A549 (cell line): ENCODE measurements at regions not wholly inside any gene's neighbourhood (a gene's known extent, or its start where the extent isn't known, plus 50 kb on each side); places are given as distances from the start of the nearest gene placed in this dataset.

ENCODE experiments used
- ATAC-seq, 2 experiments: fragments of 200-7000 bp in 1 of 2; fragments of >200 bp in 1 of 2; cut with Nextera tagmentation in 1 of 2; cut with Tn5 transposase in 1 of 2; 3 replicates each; pipeline versions ENCODE4 v1.8.0 to v1.9.1; 2018 to 2020; ENCODE audit warnings: mild to moderate bottlenecking in 1 of 2, moderate library complexity in 1 of 2
- CTCF ChIA-PET: fragments of 300-600 bp; sonication (Branson Sonifier 250); formaldehyde crosslinking; extraction: SDS; loops from one replicate; lab custom pipeline; 2021; ENCODE audit warnings: antibody characterized with exemption, inconsistent platforms; lab: Yijun Ruan, JAX
- POLR2A ChIA-PET: fragments of 350-600 bp; formaldehyde crosslinking; extraction: SDS; loops from one replicate; lab custom pipeline; 2021; ENCODE audit warnings: antibody characterized with exemption, inconsistent platforms; lab: Yijun Ruan, JAX
- DNase-seq, 2 experiments: peaks; one replicate each; pipeline versions ENCODE4 v3.0.0 to v3.0.0-alpha.2; 2011 to 2016; ENCODE audit warnings: low read depth in 1 of 2, low spot score in 1 of 2
- FAIRE-seq: peaks from 2 replicates; lab custom pipeline; 2011; peaks lifted over from hg19 to GRCh38; lab: Jason Lieb, UNC
- H3K27ac ChIP-seq, 2 experiments: fragments of >200 bp; sonication (Bioruptor Twin); formaldehyde crosslinking; 3 replicates each; pipeline ENCODE4 v1.5.1; 2016 to 2017
- H3K4me1 ChIP-seq: fragments of >200 bp; sonication (Bioruptor Twin); formaldehyde crosslinking; 3 replicates; pipeline ENCODE4 v1.6.1; 2016
- H3K4me2 ChIP-seq: fragments of >200 bp; sonication (Bioruptor Twin); formaldehyde crosslinking; 3 replicates; pipeline ENCODE4 v1.6.1; 2016
- H3K4me3 ChIP-seq: fragments of >200 bp; sonication (Bioruptor Twin); formaldehyde crosslinking; 3 replicates; pipeline ENCODE4 v1.5.1; 2016
- H3K9me3 ChIP-seq: fragments of >200 bp; sonication (Bioruptor Twin); formaldehyde crosslinking; 3 replicates; pipeline ENCODE4 v1.6.1; 2016
- CHD4 ChIP-seq: fragments of 200-600 bp; sonication (generic); IDR thresholded peaks from 2 replicates; pipeline ENCODE4 v1.6.1; 2016; ENCODE audit warnings: antibody characterized with exemption, mild to moderate bottlenecking, borderline replicate concordance
- CTCF ChIP-seq: fragments of >200 bp; sonication (Bioruptor Twin); formaldehyde crosslinking; IDR thresholded peaks from 3 replicates; pipeline ENCODE4 v1.5.1; 2016
- FOXS1 ChIP-seq: fragments of 250-450 bp; sonication (Bioruptor Pico); IDR thresholded peaks from 2 replicates; pipeline ENCODE4 v1.5.0; 2020; ENCODE audit warnings: mild to moderate bottlenecking, moderate library complexity
- HES2 ChIP-seq: fragments of >200 bp; sonication (Bioruptor Twin); formaldehyde crosslinking; IDR thresholded peaks from 2 replicates; pipeline ENCODE4 v1.6.1; 2016
- HOXB13 ChIP-seq: fragments of 250-450 bp; sonication (Bioruptor Pico); IDR thresholded peaks from 2 replicates; pipeline ENCODE4 v1.5.0; 2020; ENCODE audit warnings: low read depth, mild to moderate bottlenecking, moderate library complexity
- HOXB5 ChIP-seq: fragments of 250-450 bp; sonication (Bioruptor Pico); IDR thresholded peaks from 2 replicates; pipeline ENCODE4 v1.5.0; 2020; ENCODE audit warnings: mild to moderate bottlenecking, moderate library complexity
- JUNB ChIP-seq: fragments of >200 bp; sonication (Bioruptor Twin); formaldehyde crosslinking; IDR thresholded peaks from 2 replicates; pipeline ENCODE4 v1.6.1; 2016
- MAZ ChIP-seq: fragments of 150-350 bp; IDR thresholded peaks from 2 replicates; pipeline ENCODE4 v1.6.1; 2014; ENCODE audit warnings: antibody characterized with exemption, low read depth, low read length, borderline replicate concordance
- NFE2L2 ChIP-seq: fragments of 150-350 bp; conservative IDR thresholded peaks from 2 replicates; pipeline ENCODE4 v1.6.1; 2014; ENCODE audit warnings: low read length
- NR3C1 ChIP-seq: fragments of >200 bp; sonication (Bioruptor Twin); formaldehyde crosslinking; IDR thresholded peaks from 3 replicates; pipeline ENCODE4 v1.6.1; 2017
- RAD21 ChIP-seq, 2 experiments: fragments of >200 bp in 1 of 2; sonication (Bioruptor Twin) in 1 of 2; formaldehyde crosslinking in 1 of 2; IDR thresholded peaks in 1 of 2; conservative IDR thresholded peaks in 1 of 2; 2 replicates in 1 of 2; 3 replicates in 1 of 2; pipeline ENCODE4 v1.6.1; 2012 to 2018; ENCODE audit warnings: inconsistent platforms in 1 of 2
- RFX5 ChIP-seq: fragments of 450-650 bp; IDR thresholded peaks from 2 replicates; pipeline ENCODE4 v1.7.1; 2014; ENCODE audit warnings: antibody characterized with exemption, mild to moderate bottlenecking, moderate library complexity
- SREBF2 ChIP-seq: fragments of 450-650 bp; IDR thresholded peaks from 2 replicates; pipeline ENCODE4 v1.6.1; 2014; ENCODE audit warnings: mild to moderate bottlenecking, moderate library complexity
- ZC3H11A ChIP-seq: fragments of 450-650 bp; IDR thresholded peaks from 2 replicates; pipeline ENCODE4 v1.6.1; 2014; ENCODE audit warnings: antibody characterized with exemption, mild to moderate bottlenecking
- WGBS: methylation state at CpG from one replicate; pipeline ENCODE4 v1.1.6; 2017; ENCODE audit errors: missing lambda C conversion rate; 5-methylcytosine and 5-hydroxymethylcytosine counted together
- TF ChIP-seq, protein P1 (sequence below): fragments of 200-600 bp; sonication (generic); IDR thresholded peaks from 2 replicates; pipeline ENCODE4 v1.6.1; 2016; ENCODE audit warnings: antibody characterized with exemption, mild to moderate bottlenecking, moderate library complexity
- TF ChIP-seq, protein P2 (sequence below): fragments of 250-450 bp; sonication (Bioruptor Pico); IDR thresholded peaks from 2 replicates; pipeline ENCODE4 v1.5.0; 2021; ENCODE audit warnings: mild to moderate bottlenecking, moderate library complexity, borderline replicate concordance

GRCh38 chr15:85963262-85963760, 116.4 kb upstream of the AGBL1 start (continued):
- TF ChIP-seq, protein P1, sequence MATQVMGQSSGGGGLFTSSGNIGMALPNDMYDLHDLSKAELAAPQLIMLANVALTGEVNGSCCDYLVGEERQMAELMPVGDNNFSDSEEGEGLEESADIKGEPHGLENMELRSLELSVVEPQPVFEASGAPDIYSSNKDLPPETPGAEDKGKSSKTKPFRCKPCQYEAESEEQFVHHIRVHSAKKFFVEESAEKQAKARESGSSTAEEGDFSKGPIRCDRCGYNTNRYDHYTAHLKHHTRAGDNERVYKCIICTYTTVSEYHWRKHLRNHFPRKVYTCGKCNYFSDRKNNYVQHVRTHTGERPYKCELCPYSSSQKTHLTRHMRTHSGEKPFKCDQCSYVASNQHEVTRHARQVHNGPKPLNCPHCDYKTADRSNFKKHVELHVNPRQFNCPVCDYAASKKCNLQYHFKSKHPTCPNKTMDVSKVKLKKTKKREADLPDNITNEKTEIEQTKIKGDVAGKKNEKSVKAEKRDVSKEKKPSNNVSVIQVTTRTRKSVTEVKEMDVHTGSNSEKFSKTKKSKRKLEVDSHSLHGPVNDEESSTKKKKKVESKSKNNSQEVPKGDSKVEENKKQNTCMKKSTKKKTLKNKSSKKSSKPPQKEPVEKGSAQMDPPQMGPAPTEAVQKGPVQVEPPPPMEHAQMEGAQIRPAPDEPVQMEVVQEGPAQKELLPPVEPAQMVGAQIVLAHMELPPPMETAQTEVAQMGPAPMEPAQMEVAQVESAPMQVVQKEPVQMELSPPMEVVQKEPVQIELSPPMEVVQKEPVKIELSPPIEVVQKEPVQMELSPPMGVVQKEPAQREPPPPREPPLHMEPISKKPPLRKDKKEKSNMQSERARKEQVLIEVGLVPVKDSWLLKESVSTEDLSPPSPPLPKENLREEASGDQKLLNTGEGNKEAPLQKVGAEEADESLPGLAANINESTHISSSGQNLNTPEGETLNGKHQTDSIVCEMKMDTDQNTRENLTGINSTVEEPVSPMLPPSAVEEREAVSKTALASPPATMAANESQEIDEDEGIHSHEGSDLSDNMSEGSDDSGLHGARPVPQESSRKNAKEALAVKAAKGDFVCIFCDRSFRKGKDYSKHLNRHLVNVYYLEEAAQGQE, result no peak

DNA sequence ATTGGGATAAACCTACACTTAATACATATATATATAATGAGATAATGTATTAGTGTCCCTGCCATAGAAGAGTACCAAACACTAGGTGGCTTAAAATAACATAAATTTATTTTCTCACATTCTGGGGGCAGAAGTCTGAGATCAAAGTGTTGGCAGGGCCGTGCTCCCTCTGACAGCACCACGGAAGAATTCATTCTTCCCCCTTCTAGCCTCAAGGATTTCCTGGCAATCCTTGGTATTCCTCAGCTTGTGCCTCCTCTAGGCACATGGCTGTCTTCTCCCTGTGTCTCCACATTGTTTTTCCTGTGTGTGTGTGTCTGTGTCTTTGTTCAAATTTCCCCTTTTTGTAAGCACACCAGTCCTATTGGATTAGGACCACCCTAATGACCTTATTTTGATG, 115.2 kb upstream of the AGBL1 start:
- H3K27ac ChIP-seq, result no peak overlapping the region
- ChIA-PET CTCF (interaction anchor here (1.0 to 1.6 kb wide), 2 partner anchors 9 to 11 kb away, joined by 3 to 4 read pairs; no protein-coding TSS in a partner anchor), POLR2A (no interaction called here)
- no peak overlapping the region for H3K4me2 ChIP-seq
- TF ChIP-seq MAZ, result no peak
- TF ChIP-seq CHD4, result no peak
- no peak for TF ChIP-seq CTCF
- TF ChIP-seq RAD21 (conservative IDR thresholded peaks at IDR 0.05 in 1 of 2, IDR thresholded peaks at IDR 0.05 in 1 of 2), result no peak
- TF ChIP-seq, protein P2, sequence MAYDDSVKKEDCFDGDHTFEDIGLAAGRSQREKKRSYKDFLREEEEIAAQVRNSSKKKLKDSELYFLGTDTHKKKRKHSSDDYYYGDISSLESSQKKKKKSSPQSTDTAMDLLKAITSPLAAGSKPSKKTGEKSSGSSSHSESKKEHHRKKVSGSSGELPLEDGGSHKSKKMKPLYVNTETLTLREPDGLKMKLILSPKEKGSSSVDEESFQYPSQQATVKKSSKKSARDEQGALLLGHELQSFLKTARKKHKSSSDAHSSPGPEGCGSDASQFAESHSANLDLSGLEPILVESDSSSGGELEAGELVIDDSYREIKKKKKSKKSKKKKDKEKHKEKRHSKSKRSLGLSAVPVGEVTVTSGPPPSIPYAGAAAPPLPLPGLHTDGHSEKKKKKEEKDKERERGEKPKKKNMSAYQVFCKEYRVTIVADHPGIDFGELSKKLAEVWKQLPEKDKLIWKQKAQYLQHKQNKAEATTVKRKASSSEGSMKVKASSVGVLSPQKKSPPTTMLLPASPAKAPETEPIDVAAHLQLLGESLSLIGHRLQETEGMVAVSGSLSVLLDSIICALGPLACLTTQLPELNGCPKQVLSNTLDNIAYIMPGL (CRISPR knock-in tag), result no peak
- TF ChIP-seq SREBF2, result no peak
- TF ChIP-seq HOXB5 (CRISPR knock-in tag), result no peak
- no peak for TF ChIP-seq NFE2L2
- no peak for TF ChIP-seq HOXB13
- no peak for TF ChIP-seq HES2
- TF ChIP-seq JUNB, result no peak
- no peak for TF ChIP-seq ZC3H11A
- TF ChIP-seq FOXS1 (CRISPR knock-in tag), result no peak
- no peak for TF ChIP-seq NR3C1
- no peaks in the 10 kb centered on the region for H3K4me1 ChIP-seq
- no peak overlapping the region for H3K4me3 ChIP-seq
- no peaks in the 10 kb centered on the region; the same call in 2 of the 3 replicates for H3K9me3 ChIP-seq
- 2% methylated on average over 2 of the region's 2 CpGs for WGBS
- no peak for DNase-seq
- ATAC-seq, result no peak
- no peak for FAIRE-seq

- H3K4me2 ChIP-seq, result no peak overlapping the region
- FAIRE-seq, result no peak
- POLR2A ChIA-PET, result no interaction called here
- no peaks in the 10 kb centered on the region for H3K4me1 ChIP-seq
- H3K27ac ChIP-seq, result no peak overlapping the region
- TF ChIP-seq, protein P1, result no peak
- no peak for TF ChIP-seq HOXB5 (CRISPR knock-in tag)
- TF ChIP-seq RFX5, result no peak
- no peak for TF ChIP-seq FOXS1 (CRISPR knock-in tag)
- TF ChIP-seq, all 56 proteins: peak for 0
- no peak for ATAC-seq
- H3K9me3 ChIP-seq, result no peaks in the 10 kb centered on the region; the same call in 2 of the 3 replicates
- DNase-seq, result no peak
- no peak overlapping the region for H3K4me3 ChIP-seq
- WGBS, result 2% methylated on average over 2 of the region's 2 CpGs
- CTCF ChIA-PET, result interaction anchor here (1.1 kb wide), 1 partner anchor 9 kb away, joined by 3 read pairs; no protein-coding TSS in a partner anchor
These were observed 112.1 kb upstream of the AGBL1 start for GRCh38 chr15:85967553-85967952.
